ENCODE measurements at regions not wholly inside any gene's neighbourhood (a gene's known extent, or its start where the extent isn't known, plus 50 kb on each side); places are given as distances from the start of the nearest gene placed in this dataset.
"Not testable (repeated sequence)": the region's sequence is repeated elsewhere in the genome, so short reads cannot be mapped to it uniquely, and the experiment has no call there.

- in situ Hi-C loops (cut with MboI; ENCODE audit: low sequenced_read_pairs) = loop anchor here (25.0 kb wide), 1 partner anchor 809 kb away; no protein-coding TSS in a partner anchor
Observed at GRCh38 chr9:108271646-108272348, 584.0 kb downstream of the ACTL7B start.

- in situ Hi-C loops (cut with MboI; ENCODE audit: low sequenced_read_pairs) = loop anchor here (25.0 kb wide), 1 partner anchor 809 kb away; no protein-coding TSS in a partner anchor
Observed at GRCh38 chr9:108271236-108271635, 584.5 kb downstream of the ACTL7B start.

- in situ Hi-C loops (cut with MboI; ENCODE audit: low sequenced_read_pairs) = loop anchor here (25.0 kb wide), 1 partner anchor 808 kb away; no protein-coding TSS in a partner anchor
Observed at GRCh38 chr9:108270561-108270960, 585.2 kb downstream of the ACTL7B start.

- in situ Hi-C loops (cut with MboI; ENCODE audit: low sequenced_read_pairs) = loop anchor here (25.0 kb wide), 1 partner anchor 808 kb away; no protein-coding TSS in a partner anchor
Observed at GRCh38 chr9:108270051-108270450, 585.7 kb downstream of the ACTL7B start.

GRCh38 chr9:108269371-108269770 lies 586.4 kb downstream of the ACTL7B start:
- in situ Hi-C loops (cut with MboI; ENCODE audit: low sequenced_read_pairs) = loop anchor here (25.0 kb wide), 1 partner anchor 807 kb away; no protein-coding TSS in a partner anchor

GRCh38 chr9:108265065-108265464 lies 590.7 kb downstream of the ACTL7B start:
- in situ Hi-C loops (cut with MboI; ENCODE audit: low sequenced_read_pairs) = loop anchor here (25.0 kb wide), 1 partner anchor 803 kb away; no protein-coding TSS in a partner anchor

- in situ Hi-C loops (cut with MboI; ENCODE audit: low sequenced_read_pairs) = loop anchor here (25.0 kb wide), 1 partner anchor 802 kb away; no protein-coding TSS in a partner anchor
Observed at GRCh38 chr9:108264093-108264492, 591.7 kb downstream of the ACTL7B start.

- in situ Hi-C loops (cut with MboI; ENCODE audit: low sequenced_read_pairs) = loop anchor here (25.0 kb wide), 1 partner anchor 801 kb away; no protein-coding TSS in a partner anchor
Observed at GRCh38 chr9:108262836-108263235, 593.0 kb downstream of the ACTL7B start.

- in situ Hi-C loops (cut with MboI; ENCODE audit: low sequenced_read_pairs) = loop anchor here (25.0 kb wide), 1 partner anchor 798 kb away; no protein-coding TSS in a partner anchor
Observed at GRCh38 chr9:108259917-108260675, 595.7 kb downstream of the ACTL7B start.

- in situ Hi-C loops (cut with MboI; ENCODE audit: low sequenced_read_pairs) = loop anchor here (25.0 kb wide), 1 partner anchor 796 kb away; no protein-coding TSS in a partner anchor
Observed at GRCh38 chr9:108258640-108259039, 597.1 kb downstream of the ACTL7B start.

- in situ Hi-C loops (cut with MboI; ENCODE audit: low sequenced_read_pairs) = loop anchor here (25.0 kb wide), 1 partner anchor 795 kb away; no protein-coding TSS in a partner anchor
Observed at GRCh38 chr9:108257382-108257781, 598.4 kb downstream of the ACTL7B start.

- in situ Hi-C loops (cut with MboI; ENCODE audit: low sequenced_read_pairs) = loop anchor here (25.0 kb wide), 1 partner anchor 792 kb away; no protein-coding TSS in a partner anchor
Observed at GRCh38 chr9:108254236-108254635, 601.5 kb downstream of the ACTL7B start.

- in situ Hi-C loops (cut with MboI; ENCODE audit: low sequenced_read_pairs) = not testable (repeated sequence)
Observed at GRCh38 chr9:108247391-108247790, 608.4 kb downstream of the ACTL7B start.

- in situ Hi-C loops (cut with MboI; ENCODE audit: low sequenced_read_pairs) = no loop called here
Observed at GRCh38 chr9:108245901-108246300, 609.9 kb downstream of the ACTL7B start.

GRCh38 chr9:108245331-108245730 lies 610.5 kb downstream of the ACTL7B start:
- in situ Hi-C loops (cut with MboI; ENCODE audit: low sequenced_read_pairs) = no loop called here

GRCh38 chr9:108244686-108245085 lies 611.1 kb downstream of the ACTL7B start:
- in situ Hi-C loops (cut with MboI; ENCODE audit: low sequenced_read_pairs) = no loop called here

GRCh38 chr9:108241384-108242073 lies 614.3 kb downstream of the ACTL7B start:
- in situ Hi-C loops (cut with MboI; ENCODE audit: low sequenced_read_pairs) = no loop called here

GRCh38 chr9:108239696-108240321 lies 616.0 kb downstream of the ACTL7B start:
- in situ Hi-C loops (cut with MboI; ENCODE audit: low sequenced_read_pairs) = no loop called here

- in situ Hi-C loops (cut with MboI; ENCODE audit: low sequenced_read_pairs) = no loop called here
Observed at GRCh38 chr9:108235609-108236008, 620.2 kb downstream of the ACTL7B start.

GRCh38 chr9:108234811-108235210 lies 621.0 kb downstream of the ACTL7B start:
- in situ Hi-C loops (cut with MboI; ENCODE audit: low sequenced_read_pairs) = no loop called here
